ENCODE measurements at regions not wholly inside any gene's neighbourhood (a gene's known extent, or its start where the extent isn't known, plus 50 kb on each side); places are given as distances from the start of the nearest gene placed in this dataset.

GRCh38 chr14:49220492-49220891, 365.7 kb downstream of the RPS29 start:
- no peak for DNase-seq

DNA sequence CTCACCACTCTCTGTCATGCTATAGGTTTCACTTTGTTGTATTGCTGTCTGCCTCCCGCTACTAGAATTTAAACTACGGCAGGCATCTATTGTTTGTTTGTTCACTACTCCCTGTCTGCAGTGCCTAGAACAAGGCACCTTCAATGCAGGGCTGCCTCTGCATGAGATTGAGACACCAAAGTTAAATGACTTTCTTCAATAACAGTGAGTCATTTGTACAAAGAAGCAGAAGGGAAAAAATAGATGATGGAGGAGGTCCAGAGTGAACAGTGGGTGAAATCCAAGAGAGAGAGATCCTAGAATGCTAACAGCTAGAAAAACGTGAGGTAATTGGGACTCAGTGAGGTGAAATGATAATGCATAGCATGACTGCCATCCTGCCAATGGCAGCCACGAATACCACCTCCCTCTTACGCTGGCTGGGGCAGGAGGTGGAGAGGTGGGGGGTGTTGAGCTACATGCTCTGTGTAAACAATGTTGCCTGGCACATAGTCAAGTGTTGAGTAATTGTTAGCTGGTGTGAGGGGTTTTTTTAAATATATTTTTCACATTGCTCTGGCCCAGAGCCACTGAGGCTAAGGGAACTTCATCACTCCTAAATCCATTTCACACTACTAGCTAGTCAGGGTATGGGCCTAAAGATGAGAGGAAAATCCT, 367.6 kb downstream of the RPS29 start:
- DNase-seq: no peak

DNA sequence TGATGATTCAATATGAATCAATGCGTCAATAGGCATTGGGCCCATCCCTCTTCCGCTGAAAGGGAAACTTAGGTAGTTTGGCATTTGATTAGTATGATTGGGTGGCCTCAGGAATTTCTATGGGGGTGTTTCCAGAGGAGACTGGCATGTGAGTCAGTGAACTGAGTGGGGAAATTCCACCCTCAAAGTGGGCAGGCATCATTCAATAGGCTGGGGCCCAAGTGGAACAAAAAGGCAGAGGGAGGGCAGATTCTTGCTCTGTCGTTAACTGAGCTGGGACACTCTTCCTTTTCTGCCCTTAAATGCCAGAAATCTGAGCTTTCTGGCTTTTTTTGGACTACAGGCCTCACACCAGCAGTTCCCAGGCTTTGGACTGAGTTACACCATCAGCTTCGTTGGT, 373.5 kb downstream of the RPS29 start:
- DNase-seq: no peak

DNA sequence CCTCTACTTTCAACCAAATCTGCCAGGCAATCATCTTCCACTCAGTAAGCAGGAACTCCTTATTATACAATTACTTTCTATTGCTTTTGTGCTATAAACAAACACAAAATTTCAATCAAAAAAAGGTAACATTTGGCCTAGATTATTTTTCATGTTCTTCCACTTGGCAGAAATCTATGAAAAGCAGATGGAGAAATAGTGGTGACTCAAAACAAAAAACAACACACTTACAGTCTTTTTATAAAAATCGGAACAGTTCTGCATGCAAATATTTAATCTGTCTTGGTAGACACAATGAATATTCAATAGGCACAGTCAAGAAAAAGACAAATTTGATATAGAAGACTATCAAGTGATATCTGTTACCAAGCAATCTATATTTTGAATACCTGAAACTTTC, 376.8 kb downstream of the RPS29 start:
- no peak for DNase-seq

DNA sequence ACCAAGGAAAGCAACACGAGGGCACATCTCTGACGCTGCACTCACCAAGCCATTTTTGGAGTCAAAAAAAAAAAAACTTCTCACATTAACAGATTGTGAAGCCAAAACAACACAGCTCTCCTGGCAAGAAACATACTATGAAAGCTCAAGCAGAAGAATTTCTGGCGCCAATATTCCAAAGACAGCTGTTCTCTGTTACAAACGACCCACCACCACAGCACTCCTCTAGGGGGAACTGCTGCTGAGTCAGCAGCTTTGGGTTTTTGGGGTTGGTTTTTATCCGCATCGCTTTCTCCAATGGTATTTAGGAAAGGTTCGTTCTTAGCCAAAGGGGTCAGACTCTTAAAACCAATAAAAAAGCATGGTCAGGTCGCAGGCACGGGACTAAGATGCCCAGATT, 379.4 kb downstream of the RPS29 start:
- DNase-seq: no peak

DNA sequence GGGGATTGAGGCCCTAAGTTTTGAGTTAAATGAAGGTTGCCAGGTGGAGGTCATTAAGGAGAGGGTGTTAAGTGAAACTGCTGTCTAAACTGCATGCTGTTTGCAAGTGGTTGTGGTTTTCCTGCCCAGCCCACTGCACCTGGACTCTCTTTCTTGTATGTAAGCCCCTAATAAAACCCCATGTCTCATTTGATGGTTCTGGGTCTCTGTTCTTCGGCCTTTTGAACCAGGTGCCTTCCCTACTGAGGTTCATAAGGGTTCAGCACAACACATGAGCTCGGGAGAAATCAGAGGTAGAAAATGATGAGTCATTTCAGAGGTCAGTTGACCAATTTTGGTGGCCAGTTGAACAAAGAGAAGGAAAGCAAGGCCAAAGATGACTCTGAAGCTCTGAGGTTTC, 382.5 kb downstream of the RPS29 start:
- no peak for DNase-seq

- no peak for DNase-seq
These were observed 387.0 kb downstream of the RPS29 start for GRCh38 chr14:49199159-49199558.

DNA sequence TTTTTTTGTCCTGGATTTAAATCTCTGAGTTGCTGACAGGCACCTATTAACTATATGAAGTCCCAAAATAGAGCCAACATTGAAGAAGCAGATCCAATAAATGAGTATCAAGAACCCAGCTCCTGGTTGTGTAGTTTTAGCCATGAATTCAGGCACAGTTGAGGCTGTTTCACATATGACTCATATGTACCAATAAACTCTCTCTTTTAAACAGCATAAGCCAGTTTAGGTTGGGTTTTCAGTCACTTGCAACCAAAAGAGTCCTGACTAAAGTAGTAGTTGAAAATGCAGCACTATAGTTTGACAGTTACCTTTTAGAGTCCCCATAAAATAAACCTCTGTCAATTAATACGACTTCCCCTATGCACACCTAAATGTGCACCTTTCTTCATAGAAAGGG, 389.9 kb downstream of the RPS29 start:
- no peak for DNase-seq

- DNase-seq: no peak
These were observed 392.1 kb downstream of the RPS29 start for GRCh38 chr14:49194067-49194466.

DNA sequence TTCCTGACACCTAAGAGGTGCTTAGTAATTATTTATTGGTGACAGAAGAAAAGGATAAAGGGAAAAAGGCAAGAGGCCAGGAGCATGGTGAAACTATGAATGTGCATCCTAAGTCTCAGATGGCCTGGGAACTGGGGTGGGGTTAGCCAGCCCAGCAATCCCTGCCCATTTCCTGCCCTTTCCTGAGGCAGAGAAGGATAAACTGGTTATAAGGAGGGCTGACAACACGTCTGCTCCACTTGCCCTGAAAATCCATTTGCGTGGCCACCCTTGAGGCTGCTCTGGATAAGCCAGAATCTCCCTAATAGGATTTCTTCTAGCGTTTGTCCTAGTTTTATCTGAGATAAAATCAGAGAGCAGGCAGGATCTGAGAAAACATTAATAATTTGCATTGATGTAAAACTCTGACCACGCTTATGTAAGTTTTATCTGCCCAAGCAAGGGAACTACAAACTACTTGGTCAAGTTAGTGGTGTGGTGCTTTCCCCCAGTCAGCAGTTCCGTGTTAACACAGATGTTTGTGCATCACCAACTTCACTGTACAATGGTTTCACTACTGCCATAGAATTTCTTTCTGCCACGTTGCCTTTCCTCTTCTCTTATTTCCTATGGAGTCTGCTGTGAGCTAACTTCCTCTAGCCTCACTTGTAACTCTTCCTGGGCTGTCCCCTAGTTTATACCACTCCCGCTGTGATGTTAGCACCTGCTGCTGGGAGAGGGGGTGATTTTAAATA, 392.7 kb downstream of the RPS29 start:
- no peak for DNase-seq

GRCh38 chr14:49191380-49191779, 394.8 kb downstream of the RPS29 start:
- no peak for DNase-seq

- DNase-seq: no peak
These were observed 396.8 kb downstream of the RPS29 start for GRCh38 chr14:49189375-49189774.

DNA sequence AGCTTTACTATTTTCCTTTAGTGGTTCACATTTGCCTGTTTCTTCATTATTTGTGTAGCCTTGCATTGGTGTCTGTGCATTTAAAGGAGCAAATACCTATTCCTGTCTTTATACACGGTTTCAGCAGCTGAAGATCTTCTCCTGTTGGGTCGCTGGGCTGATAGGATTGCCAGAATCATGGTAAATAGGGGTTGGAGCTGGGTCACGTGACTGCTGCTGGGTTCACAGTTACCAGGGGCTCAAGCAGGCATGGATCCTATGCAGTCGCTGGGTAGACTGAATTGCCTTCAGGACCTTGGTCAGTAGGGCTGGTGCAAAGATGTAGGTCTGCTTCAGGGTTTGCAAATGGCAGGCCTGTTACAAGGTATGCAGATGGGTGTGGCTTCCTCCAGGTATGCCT, 398.4 kb downstream of the RPS29 start:
- no peak for DNase-seq

GRCh38 chr14:49173765-49174373, 412.3 kb downstream of the RPS29 start:
- DNase-seq: peak; percentile 56 to 67

GRCh38 chr14:49164074-49164473, 422.1 kb downstream of the RPS29 start:
- no peak for DNase-seq

DNA sequence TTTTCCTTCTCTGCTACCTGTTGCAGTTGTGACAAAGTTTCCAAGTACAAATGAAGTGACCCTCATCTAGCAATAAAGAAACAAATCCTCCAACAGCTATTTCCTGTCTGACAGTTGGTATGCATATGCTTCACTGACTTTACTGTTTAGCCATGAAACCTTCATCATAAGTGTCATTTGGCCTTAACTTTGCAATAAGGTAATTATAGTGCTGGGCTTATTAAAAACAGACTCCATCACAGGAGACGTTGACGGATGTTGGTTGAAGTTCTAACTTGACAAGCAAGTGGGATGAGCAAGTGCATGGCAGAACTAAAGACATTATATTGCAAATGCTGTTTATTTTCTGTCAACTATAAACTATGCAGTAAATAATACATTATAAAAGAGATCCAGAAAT, 425.2 kb downstream of the RPS29 start:
- no peak for DNase-seq

DNA sequence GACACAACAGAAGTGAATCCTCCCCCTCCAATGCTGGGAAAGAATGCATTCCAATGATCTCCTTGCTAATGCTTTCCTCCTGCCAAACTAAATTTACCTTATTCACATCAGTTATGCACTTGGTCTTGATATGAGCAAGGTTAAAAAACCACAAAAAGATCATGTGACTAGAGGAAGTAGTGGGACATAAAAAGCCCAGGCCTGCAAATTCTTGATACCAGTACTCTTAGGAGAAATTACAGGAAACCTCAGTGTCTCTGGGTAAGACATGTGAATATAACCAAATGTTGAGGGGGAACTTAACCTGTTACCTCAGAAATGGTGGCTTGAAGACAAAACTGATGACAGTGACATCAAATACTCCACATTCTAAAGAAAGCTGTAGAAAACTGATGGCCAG, 427.1 kb downstream of the RPS29 start:
- no peak for DNase-seq

- DNase-seq: no peak
These were observed 446.6 kb downstream of the RPS29 start for GRCh38 chr14:49139593-49139992.

DNA sequence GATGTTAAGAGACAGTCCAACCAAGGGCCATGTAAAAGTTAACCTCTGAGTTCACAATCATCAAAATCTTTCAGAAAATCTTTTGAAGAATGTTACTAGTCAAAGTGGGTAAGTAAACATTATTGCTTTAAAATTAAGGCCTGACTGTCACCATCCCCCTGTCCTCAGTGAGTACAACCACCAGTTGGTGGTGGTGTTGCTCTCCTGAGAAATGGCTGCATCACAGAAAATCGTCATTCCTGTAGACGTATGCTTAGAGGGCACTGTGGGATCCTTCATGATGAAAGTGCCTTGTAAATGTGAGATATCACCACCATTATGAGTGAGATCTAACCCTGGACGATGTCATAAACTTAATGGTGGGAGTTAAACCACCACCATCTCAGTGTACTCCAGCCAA, 451.2 kb downstream of the RPS29 start:
- DNase-seq: no peak

DNA sequence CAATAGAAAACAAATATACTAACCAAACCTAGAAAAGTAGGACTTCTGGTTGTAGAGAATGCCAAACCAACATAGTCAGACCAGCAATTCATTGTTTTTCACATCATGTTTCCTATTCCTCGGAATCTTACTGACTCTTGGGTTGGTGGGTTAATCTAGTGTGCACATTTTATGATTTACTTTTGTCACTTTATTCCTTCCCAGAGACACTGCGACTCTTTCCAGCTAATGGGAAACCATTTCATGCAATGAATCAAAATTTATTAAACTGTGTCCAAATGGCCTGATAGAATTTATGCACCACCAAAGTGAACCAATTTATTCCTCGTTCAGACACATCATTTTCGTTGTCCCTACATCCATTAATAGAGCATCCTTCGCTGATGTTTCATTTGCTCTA, 464.9 kb downstream of the RPS29 start:
- no peak for DNase-seq

- DNase-seq: no peak
These were observed 471.9 kb downstream of the RPS29 start for GRCh38 chr14:49114161-49114893.

DNA sequence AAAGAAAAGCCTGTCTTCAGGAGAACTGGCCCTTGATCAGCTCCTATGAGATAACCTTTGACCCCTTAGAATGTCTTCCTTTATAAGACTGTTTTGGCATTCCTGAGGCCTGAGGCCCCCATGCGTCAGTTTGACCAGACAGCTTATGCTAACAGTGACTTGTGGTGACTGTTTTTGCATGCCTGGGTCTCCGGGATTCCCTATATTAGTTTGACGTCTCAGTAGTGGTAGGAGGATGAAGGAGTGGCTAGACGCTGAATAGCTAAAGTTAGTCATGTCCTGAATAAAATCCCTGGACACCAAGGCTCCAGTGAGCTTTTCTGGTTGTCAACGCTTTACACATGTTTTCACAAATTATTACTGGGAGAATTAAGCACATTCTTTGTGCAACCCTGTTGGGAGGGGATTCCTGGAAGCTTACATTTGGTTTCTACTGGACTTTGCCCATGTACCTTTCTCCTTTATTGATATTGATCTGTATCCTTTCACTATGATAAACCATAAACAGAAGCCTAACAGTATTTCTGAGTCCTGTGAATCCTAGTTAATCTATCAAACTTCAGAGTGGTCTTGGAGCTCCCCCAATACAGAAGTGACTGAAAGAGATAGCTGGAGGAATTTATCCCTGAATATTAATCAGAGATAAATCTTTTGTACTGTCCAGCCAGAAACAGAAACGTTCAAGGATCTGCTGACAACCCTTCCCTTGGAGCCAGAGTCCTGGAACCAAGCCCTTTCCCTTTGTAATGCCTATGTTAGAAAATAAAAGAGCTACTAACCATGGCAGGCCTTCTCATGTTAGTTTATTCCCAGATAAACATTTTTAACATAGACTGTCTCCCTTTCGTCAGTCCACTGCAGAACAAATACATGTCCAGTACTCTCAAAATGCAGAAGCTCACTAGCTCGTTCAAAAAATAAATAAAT, 479.2 kb downstream of the RPS29 start:
- no peak for DNase-seq

- no peak for DNase-seq
These were observed 480.2 kb downstream of the RPS29 start for GRCh38 chr14:49105956-49106355.
